SK-N-SH treated with all-trans-retinoic acid at 6 μM for 48 hours (cell line): ENCODE measurements at regions not wholly inside any gene's neighbourhood (a gene's known extent, or its start where the extent isn't known, plus 50 kb on each side); places are given as distances from the start of the nearest gene placed in this dataset.

Experiments
- ATAC-seq: fragments of 200-7000 bp; cut with Tn5 transposase; 3 replicates; pipeline ENCODE4 v1.9.1; 2020; ENCODE audit warnings: mild to moderate bottlenecking, moderate library complexity
- BACH2 ChIP-seq: fragments of 250-450 bp; sonication (Bioruptor Pico); IDR thresholded peaks from 2 replicates; pipeline ENCODE4 v1.9.0; 2021; ENCODE audit warnings: mild to moderate bottlenecking, borderline replicate concordance
- CSDC2 ChIP-seq: fragments of 250-450 bp; sonication (Bioruptor Pico); IDR thresholded peaks from 2 replicates; pipeline ENCODE4 v1.5.0; 2020; ENCODE audit warnings: mild to moderate bottlenecking, moderate library complexity
- GLIS3 ChIP-seq: fragments of 250-450 bp; sonication (Bioruptor Pico); IDR thresholded peaks from 2 replicates; pipeline ENCODE4 v1.5.0; 2020; ENCODE audit warnings: mild to moderate bottlenecking, moderate library complexity
- ISL1 ChIP-seq: fragments of 250-450 bp; sonication (Bioruptor Pico); IDR thresholded peaks from 2 replicates; pipeline ENCODE4 v2.1.2; 2022; ENCODE audit warnings: mild to moderate bottlenecking, moderate library complexity
- OSR1 ChIP-seq: fragments of 250-450 bp; sonication (Bioruptor Pico); IDR thresholded peaks from 2 replicates; pipeline ENCODE4 v1.8.0; 2022; ENCODE audit warnings: moderate library complexity, mild to moderate bottlenecking, inconsistent platforms
- PPARA ChIP-seq: fragments of 250-450 bp; sonication (Bioruptor Pico); IDR thresholded peaks from 2 replicates; pipeline ENCODE4 v1.5.0; 2020; ENCODE audit warnings: mild to moderate bottlenecking, borderline replicate concordance
- RARB ChIP-seq: fragments of 250-450 bp; sonication (Bioruptor Pico); IDR thresholded peaks from 2 replicates; pipeline ENCODE4 v1.8.0; 2021; ENCODE audit warnings: mild to moderate bottlenecking, moderate library complexity
- SNAI2 ChIP-seq: fragments of 250-450 bp; sonication (Bioruptor Pico); IDR thresholded peaks from 2 replicates; pipeline ENCODE4 v1.5.0; 2020; ENCODE audit warnings: mild to moderate bottlenecking, moderate library complexity
- TCF4 ChIP-seq: fragments of 250-450 bp; sonication (Bioruptor Pico); IDR thresholded peaks from 2 replicates; pipeline ENCODE4 v1.8.0; 2021; ENCODE audit warnings: mild to moderate bottlenecking, moderate library complexity, borderline replicate concordance
- TOX ChIP-seq: fragments of 250-450 bp; sonication (Bioruptor Pico); IDR thresholded peaks from 2 replicates; pipeline ENCODE4 v1.8.0; 2021; ENCODE audit warnings: mild to moderate bottlenecking, moderate library complexity, borderline replicate concordance
- ZC3H10 ChIP-seq: fragments of 250-450 bp; sonication (Bioruptor Pico); IDR thresholded peaks from 2 replicates; pipeline ENCODE4 v1.5.1; 2021; ENCODE audit warnings: mild to moderate bottlenecking, moderate library complexity
- ZFP3 ChIP-seq: fragments of 250-450 bp; sonication (Bioruptor Pico); IDR thresholded peaks from 2 replicates; pipeline ENCODE4 v1.5.0; 2020; ENCODE audit warnings: mild to moderate bottlenecking, moderate library complexity
- ZFP30 ChIP-seq: fragments of 450-650 bp; formaldehyde crosslinking; IDR thresholded peaks from 2 replicates; pipeline ENCODE4 v1.5.0; 2022; ENCODE audit warnings: mild to moderate bottlenecking, moderate library complexity
- ZNF565 ChIP-seq: fragments of 450-650 bp; formaldehyde crosslinking; conservative IDR thresholded peaks from 2 replicates; pipeline ENCODE4 v1.5.0; 2020; ENCODE audit warnings: low read depth, mild to moderate bottlenecking, moderate library complexity
- ZNF70 ChIP-seq: fragments of 450-650 bp; formaldehyde crosslinking; IDR thresholded peaks from 2 replicates; pipeline ENCODE4 v1.5.0; 2020; ENCODE audit warnings: mild to moderate bottlenecking, moderate library complexity
- ZNF8 ChIP-seq: fragments of 450-650 bp; formaldehyde crosslinking; IDR thresholded peaks from 2 replicates; pipeline ENCODE4 v1.5.0; 2020; ENCODE audit warnings: mild to moderate bottlenecking, moderate library complexity
- TF ChIP-seq, protein P1 (sequence below): fragments of 250-450 bp; sonication (Bioruptor Pico); IDR thresholded peaks from 2 replicates; pipeline ENCODE4 v1.8.0; 2021; ENCODE audit warnings: low read depth, mild to moderate bottlenecking, moderate library complexity, borderline replicate concordance
- TF ChIP-seq, protein P2 (sequence below): fragments of 250-450 bp; sonication (Bioruptor Pico); IDR thresholded peaks from 2 replicates; pipeline ENCODE4 v1.5.1; 2021; ENCODE audit warnings: mild to moderate bottlenecking, moderate library complexity
- TF ChIP-seq, protein P3 (sequence below): fragments of 250-450 bp; sonication (Bioruptor Pico); IDR thresholded peaks from 2 replicates; pipeline ENCODE4 v1.8.0; 2020; ENCODE audit warnings: mild to moderate bottlenecking, moderate library complexity, borderline replicate concordance
- TF ChIP-seq, protein P4 (sequence below): fragments of 250-450 bp; sonication (Bioruptor Pico); IDR thresholded peaks from 2 replicates; pipeline ENCODE4 v1.5.1; 2020; ENCODE audit warnings: low read depth, mild to moderate bottlenecking, moderate library complexity

DNA sequence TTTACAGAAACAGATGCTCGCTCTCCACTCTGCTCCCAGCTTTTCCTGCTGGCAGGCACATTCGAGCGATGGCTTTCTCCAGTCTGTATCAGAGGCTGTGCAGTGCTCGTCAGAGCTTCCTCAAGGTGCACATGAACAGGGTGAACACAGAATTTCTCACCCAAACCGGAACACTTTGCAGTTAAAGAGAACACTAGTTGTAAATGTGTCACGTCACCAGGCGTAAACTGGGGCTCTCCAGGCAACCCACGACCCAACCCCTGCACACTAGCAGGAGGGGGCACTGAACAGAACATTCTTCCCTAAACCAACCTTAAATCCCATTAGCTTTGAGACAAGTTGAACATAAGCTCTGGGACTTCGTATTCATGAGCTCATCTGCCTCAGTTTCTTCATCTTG, 119.0 kb downstream of the RMI2 start:
- no peak for ATAC-seq
- TF ChIP-seq OSR1 = no peak
- TF ChIP-seq TCF4 = no peak
- no peak for TF ChIP-seq RARB (CRISPR knock-in tag)
- TF ChIP-seq, protein P1, sequence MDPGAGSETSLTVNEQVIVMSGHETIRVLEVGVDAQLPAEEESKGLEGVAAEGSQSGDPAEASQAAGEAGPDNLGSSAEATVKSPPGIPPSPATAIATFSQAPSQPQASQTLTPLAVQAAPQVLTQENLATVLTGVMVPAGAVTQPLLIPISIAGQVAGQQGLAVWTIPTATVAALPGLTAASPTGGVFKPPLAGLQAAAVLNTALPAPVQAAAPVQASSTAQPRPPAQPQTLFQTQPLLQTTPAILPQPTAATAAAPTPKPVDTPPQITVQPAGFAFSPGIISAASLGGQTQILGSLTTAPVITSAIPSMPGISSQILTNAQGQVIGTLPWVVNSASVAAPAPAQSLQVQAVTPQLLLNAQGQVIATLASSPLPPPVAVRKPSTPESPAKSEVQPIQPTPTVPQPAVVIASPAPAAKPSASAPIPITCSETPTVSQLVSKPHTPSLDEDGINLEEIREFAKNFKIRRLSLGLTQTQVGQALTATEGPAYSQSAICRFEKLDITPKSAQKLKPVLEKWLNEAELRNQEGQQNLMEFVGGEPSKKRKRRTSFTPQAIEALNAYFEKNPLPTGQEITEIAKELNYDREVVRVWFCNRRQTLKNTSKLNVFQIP (CRISPR knock-in tag) = no peak
- TF ChIP-seq SNAI2 (CRISPR knock-in tag) = no peak
- no peak for TF ChIP-seq ZFP3 (CRISPR knock-in tag)
- no peak for TF ChIP-seq CSDC2 (CRISPR knock-in tag)
- TF ChIP-seq, protein P2, sequence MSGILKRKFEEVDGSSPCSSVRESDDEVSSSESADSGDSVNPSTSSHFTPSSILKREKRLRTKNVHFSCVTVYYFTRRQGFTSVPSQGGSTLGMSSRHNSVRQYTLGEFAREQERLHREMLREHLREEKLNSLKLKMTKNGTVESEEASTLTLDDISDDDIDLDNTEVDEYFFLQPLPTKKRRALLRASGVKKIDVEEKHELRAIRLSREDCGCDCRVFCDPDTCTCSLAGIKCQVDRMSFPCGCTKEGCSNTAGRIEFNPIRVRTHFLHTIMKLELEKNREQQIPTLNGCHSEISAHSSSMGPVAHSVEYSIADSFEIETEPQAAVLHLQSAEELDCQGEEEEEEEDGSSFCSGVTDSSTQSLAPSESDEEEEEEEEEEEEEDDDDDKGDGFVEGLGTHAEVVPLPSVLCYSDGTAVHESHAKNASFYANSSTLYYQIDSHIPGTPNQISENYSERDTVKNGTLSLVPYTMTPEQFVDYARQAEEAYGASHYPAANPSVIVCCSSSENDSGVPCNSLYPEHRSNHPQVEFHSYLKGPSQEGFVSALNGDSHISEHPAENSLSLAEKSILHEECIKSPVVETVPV (CRISPR knock-in tag) = no peak
- TF ChIP-seq PPARA (CRISPR knock-in tag) = no peak
- no peak for TF ChIP-seq ZFP30
- TF ChIP-seq BACH2 (CRISPR knock-in tag) = no peak
- TF ChIP-seq, protein P3, sequence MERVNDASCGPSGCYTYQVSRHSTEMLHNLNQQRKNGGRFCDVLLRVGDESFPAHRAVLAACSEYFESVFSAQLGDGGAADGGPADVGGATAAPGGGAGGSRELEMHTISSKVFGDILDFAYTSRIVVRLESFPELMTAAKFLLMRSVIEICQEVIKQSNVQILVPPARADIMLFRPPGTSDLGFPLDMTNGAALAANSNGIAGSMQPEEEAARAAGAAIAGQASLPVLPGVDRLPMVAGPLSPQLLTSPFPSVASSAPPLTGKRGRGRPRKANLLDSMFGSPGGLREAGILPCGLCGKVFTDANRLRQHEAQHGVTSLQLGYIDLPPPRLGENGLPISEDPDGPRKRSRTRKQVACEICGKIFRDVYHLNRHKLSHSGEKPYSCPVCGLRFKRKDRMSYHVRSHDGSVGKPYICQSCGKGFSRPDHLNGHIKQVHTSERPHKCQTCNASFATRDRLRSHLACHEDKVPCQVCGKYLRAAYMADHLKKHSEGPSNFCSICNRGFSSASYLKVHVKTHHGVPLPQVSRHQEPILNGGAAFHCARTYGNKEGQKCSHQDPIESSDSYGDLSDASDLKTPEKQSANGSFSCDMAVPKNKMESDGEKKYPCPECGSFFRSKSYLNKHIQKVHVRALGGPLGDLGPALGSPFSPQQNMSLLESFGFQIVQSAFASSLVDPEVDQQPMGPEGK (CRISPR knock-in tag) = no peak

DNA sequence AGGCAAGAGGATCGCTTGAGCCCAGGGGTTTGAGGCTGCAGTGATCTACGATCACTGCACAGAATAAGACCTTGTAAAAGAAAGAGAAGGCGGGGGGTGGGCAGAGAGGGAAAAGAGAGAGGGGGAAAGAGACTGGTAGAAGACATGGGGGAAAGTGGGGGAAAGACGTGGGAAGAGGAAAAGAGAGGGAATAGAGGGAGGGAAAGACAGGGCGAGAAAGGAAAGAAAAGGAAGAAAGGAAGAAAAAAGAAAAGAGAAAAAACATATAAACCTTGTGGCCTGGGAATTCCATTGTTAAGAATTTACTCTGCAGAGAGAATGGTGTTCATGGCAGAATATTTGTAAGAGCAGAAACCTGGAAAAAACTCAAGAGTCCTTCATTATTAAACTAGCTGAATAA, 120.4 kb downstream of the RMI2 start:
- TF ChIP-seq, protein P1 (CRISPR knock-in tag) = no peak
- TF ChIP-seq ZNF565 (CRISPR knock-in tag) = no peak
- TF ChIP-seq PPARA (CRISPR knock-in tag) = no peak
- TF ChIP-seq ZFP30 = no peak
- no peak for TF ChIP-seq TOX (CRISPR knock-in tag)
- TF ChIP-seq ZFP3 (CRISPR knock-in tag) = no peak
- TF ChIP-seq, protein P3 (CRISPR knock-in tag) = no peak
- TF ChIP-seq, all 23 proteins: peak for 0
- ATAC-seq = no peak

DNA sequence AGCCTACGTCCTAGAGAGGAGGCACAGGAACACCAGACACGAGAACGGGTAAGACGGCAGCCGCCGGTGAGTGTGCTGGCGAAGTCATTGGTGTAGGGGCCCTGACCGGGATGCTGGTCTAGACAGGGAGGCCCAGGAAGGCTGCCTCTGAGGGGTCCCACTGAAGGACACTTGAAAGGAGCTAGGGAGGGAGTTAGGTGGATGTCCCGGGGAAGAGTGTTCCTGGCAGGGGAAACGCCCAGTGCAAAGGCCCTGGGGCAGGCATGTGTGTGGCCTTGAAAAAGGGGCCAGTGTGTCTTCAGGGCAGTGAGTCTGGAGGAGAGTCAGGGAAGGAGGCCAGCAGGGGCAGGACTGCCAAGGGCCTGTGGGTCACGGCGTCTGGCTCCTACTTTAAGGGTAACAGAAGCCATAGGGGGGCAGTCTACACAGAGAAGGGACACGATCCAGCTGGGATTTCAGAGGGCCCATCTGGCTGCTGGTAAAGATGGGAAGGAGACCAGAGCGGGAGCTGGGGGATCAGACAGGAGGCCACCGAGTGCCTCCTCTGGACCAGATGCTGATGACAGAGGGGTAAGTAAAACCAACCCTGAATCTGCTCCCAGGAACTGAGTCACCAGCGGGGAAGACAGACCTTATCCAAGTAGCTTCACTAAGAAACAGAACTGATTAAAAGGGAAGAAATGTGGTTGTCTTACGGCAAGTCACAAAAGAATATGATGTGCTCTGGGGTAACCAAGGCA, 115.9 kb downstream of the LITAF start:
- no peak for TF ChIP-seq ZNF70 (CRISPR knock-in tag)
- TF ChIP-seq ISL1 = no peak
- TF ChIP-seq TOX (CRISPR knock-in tag) = no peak
- no peak for TF ChIP-seq TCF4
- no peak for TF ChIP-seq ZC3H10 (CRISPR knock-in tag)
- TF ChIP-seq RARB (CRISPR knock-in tag) = no peak
- TF ChIP-seq ZNF8 (CRISPR knock-in tag) = no peak
- no peak for TF ChIP-seq CSDC2 (CRISPR knock-in tag)
- TF ChIP-seq, protein P3 (CRISPR knock-in tag) = no peak
- TF ChIP-seq ZFP3 (CRISPR knock-in tag) = no peak
- TF ChIP-seq, protein P4, sequence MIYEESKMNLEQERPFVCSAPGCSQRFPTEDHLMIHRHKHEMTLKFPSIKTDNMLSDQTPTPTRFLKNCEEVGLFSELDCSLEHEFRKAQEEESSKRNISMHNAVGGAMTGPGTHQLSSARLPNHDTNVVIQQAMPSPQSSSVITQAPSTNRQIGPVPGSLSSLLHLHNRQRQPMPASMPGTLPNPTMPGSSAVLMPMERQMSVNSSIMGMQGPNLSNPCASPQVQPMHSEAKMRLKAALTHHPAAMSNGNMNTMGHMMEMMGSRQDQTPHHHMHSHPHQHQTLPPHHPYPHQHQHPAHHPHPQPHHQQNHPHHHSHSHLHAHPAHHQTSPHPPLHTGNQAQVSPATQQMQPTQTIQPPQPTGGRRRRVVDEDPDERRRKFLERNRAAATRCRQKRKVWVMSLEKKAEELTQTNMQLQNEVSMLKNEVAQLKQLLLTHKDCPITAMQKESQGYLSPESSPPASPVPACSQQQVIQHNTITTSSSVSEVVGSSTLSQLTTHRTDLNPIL = no peak
- TF ChIP-seq PPARA (CRISPR knock-in tag) = no peak
- TF ChIP-seq SNAI2 (CRISPR knock-in tag) = no peak
- TF ChIP-seq BACH2 (CRISPR knock-in tag) = no peak
- no peak for TF ChIP-seq ZFP30
- no peak for TF ChIP-seq GLIS3
- TF ChIP-seq, all 23 proteins: peak for 0
- ATAC-seq = no peak
